GM20000 (cell line): ENCODE measurements at regions not wholly inside any gene's neighbourhood (a gene's known extent, or its start where the extent isn't known, plus 50 kb on each side); places are given as distances from the start of the nearest gene placed in this dataset.

Source experiments
- DNase-seq: peaks from one replicate; pipeline ENCODE4 v3.0.0; 2012; ENCODE audit warnings: low spot score
- TF ChIP-seq, protein P1 (sequence below): IDR thresholded peaks from 2 replicates; pipeline ENCODE4 v1.5.1; 2012; ENCODE audit warnings: mild to moderate bottlenecking, control low read depth; ENCODE audit errors: extremely low read depth, missing control alignments

DNA sequence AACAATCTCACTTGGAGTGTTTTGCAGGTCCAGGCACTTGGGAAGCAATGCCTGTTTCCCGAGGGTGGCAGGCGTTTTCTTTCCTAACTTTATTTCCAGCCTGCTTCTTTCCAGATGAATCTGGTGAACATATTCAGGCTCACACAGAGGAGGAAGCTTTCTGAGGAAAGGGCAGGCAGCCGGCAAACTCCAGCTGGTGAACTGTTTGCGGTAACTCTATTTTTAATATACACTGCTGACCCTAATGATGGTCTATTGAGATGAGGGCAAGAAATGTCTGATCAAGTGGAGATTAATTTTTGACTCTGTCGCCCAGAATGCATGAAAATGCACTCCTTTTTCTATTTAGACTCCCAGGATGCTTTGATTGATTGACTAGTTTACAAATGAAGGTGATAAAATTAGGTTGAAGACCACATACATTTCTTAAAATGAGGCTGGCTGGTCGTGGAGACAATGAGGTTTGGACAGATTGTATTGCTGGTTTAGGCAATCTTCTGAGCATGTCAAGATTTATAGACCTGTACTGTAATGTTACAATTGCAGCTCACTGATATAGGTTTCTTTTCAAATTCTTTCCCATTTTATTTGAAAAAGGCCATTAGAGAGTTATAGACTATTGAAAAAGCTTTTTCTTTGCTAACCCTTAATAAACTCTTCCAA, 153.8 kb downstream of the ATG4C start:
- no peak for DNase-seq
- TF ChIP-seq, protein P1, sequence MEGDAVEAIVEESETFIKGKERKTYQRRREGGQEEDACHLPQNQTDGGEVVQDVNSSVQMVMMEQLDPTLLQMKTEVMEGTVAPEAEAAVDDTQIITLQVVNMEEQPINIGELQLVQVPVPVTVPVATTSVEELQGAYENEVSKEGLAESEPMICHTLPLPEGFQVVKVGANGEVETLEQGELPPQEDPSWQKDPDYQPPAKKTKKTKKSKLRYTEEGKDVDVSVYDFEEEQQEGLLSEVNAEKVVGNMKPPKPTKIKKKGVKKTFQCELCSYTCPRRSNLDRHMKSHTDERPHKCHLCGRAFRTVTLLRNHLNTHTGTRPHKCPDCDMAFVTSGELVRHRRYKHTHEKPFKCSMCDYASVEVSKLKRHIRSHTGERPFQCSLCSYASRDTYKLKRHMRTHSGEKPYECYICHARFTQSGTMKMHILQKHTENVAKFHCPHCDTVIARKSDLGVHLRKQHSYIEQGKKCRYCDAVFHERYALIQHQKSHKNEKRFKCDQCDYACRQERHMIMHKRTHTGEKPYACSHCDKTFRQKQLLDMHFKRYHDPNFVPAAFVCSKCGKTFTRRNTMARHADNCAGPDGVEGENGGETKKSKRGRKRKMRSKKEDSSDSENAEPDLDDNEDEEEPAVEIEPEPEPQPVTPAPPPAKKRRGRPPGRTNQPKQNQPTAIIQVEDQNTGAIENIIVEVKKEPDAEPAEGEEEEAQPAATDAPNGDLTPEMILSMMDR: no peak

DNA sequence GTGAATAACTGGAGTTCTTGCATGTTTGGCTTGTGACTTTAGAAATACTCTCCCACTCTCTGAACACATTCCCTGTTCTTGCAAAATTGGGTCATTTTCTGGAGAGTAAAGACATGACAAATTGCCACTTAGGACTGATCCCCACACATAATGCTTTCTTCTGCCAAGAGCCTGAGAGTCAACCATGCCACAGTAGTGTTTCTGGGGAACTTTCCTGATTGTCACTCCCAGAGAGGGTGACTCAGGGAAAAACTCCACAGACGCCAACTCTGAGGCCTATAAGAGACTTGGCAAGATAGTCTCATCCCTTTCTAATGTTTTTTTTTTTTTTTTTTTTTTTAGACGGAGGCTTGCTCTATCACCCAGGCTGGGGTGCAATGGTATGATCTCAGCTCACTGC, 157.8 kb downstream of the ATG4C start:
- DNase-seq: no peak
- TF ChIP-seq, protein P1: no peak

DNA sequence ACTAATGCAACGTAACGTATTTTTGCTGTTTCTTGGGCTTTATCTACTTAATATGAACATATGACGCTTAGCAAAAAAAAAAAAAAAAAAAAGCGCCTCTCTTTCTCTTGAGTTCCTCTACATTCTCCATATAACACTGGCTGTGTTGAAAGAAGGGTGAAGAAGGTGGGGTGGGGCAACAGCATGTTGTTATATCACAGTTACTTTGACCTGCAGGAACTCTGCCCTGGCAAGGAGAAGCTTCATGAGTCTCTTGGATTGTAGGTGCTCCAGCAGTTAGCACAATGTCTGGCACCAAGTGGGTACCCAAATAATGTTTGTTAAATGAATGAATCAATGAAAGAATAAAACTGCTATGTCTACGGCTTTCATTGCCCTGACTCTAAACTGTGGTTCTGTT, 162.6 kb downstream of the ATG4C start:
- DNase-seq: no peak
- TF ChIP-seq, protein P1: no peak

DNA sequence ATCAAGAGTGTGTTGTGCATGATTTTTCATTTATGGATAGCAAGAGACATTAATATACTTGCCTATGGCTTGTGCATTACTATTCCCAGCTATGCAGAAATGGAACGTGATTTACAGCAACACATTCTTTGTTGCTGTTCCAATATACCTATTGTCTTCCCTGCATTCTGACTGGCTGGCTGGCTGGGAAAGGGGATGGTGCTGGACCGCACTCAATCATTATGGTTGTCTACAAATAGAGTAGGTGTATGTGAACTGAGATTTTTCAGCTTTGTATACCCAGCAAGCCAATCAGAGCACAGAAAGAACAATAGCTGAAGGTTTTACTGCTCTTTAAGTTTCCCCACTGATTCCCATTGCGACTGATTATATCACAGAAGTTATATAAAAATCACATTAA, 167.5 kb downstream of the ATG4C start:
- TF ChIP-seq, protein P1: no peak
- no peak for DNase-seq

DNA sequence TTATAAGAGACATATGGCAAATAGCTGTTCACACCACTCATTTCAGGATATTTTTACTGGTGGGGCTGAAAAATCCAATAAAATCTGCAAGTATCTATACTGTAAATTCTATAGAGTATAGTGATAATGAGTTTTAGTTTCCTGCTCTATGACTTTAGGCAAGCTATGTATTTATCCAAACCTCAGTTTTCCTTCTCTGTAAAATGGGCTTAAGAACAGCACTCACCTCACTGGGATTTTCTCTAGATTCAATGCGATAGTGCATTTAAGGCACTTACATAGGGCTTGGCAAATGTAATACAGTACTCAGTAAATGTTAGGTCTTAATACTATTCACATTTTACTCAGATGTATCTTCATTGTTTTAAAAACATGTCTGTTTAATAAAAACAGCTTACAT, 168.7 kb downstream of the ATG4C start:
- TF ChIP-seq, protein P1: no peak
- no peak for DNase-seq

DNA sequence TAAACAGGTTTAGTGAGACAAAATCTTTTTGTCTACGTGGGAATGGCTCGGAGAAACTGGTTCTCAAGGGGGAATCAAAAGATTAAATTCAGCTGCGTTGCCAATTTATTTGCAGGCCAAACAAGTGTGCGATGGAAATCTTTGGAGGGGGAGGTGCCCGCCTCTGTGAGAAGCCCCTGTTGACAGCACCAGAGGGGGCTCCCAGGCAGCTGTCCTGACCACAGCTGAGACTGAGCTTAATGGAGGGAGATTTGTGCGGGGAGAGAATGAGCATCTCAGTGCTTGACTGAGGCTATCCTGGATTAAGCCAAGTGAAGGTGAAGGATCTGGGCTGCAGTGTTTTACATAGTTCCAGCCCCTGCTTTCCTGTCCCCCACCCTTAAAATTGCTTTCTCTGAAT, 169.7 kb downstream of the ATG4C start:
- no peak for DNase-seq
- TF ChIP-seq, protein P1: no peak

DNA sequence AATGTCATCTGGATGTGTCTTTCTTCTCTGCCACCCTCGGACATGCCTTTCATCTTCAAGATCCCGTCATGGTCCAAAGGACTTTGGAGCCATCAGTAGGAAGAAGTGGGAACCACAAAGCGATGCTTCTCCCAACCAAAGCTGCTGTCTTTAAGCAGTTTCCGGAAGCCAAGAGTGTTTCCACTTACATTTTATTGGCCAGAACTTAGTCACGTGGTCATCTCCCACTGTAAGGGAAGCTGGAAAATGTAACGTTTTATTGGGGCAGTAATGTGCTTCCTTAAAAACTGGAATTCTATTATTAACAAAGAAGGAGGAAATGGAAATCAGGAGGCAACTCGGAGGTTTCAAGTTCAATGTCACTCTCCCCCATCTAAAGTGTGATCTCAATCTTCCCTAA, 170.8 kb downstream of the ATG4C start:
- TF ChIP-seq, protein P1: no peak
- no peak for DNase-seq
